ENCODE measurements at regions not wholly inside any gene's neighbourhood (a gene's known extent, or its start where the extent isn't known, plus 50 kb on each side); places are given as distances from the start of the nearest gene placed in this dataset.

DNA sequence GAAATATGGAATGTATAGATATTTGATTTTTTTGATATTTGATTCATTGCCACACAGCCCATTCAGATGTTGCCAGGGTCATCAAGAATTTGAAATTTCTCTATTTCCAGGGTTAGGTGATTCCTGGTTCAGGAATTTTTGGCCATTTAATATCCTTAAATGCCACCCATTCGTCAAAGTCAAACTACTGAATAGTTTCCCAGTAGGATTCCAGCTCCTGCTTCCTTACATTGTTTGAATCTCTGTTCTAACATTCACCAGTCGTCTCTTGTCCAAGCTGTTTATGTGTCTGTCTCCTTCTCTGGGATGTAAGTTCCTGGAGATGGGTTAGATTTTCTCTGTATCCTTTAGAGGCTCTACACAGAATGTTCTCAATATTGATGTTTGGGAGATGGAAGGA is 124.9 kb upstream of the TLE3 start:
- TF ChIP-seq GATAD2A (IDR thresholded peaks at IDR 0.05) (no peak), PRDM10 (IDR thresholded peaks at IDR 0.05; ENCODE audit: partially characterized antibody) (no peak), ATF2 (CRISPR knock-in tag; IDR thresholded peaks at IDR 0.05) (no peak), ZNF609 (CRISPR knock-in tag; IDR thresholded peaks at IDR 0.05; ENCODE audit: borderline replicate concordance) (no peak)
